PC-9 (cell line): ENCODE measurements at regions not wholly inside any gene's neighbourhood (a gene's known extent, or its start where the extent isn't known, plus 50 kb on each side); places are given as distances from the start of the nearest gene placed in this dataset.
A peak's percentile ranks its signal among the peaks of the same experiment; 100 is the strongest.

Experiments used
- BruUV-seq: library from RNA; stranded (reverse); fragments of 400-500 nt; replicated peaks from 2 replicates; lab custom pipeline; 2021; lab: Mats Ljungman, UMichigan
- CTCF ChIA-PET: fragments of 300-600 bp; sonication (Branson Sonifier 250); formaldehyde crosslinking; loops from one replicate; lab custom pipeline; 2022; ENCODE audit warnings: antibody characterized with exemption; lab: Charles Lee
- POLR2A ChIA-PET: fragments of 300-600 bp; sonication (Branson Sonifier 250); formaldehyde crosslinking; loops from one replicate; lab custom pipeline; 2022; ENCODE audit warnings: antibody characterized with exemption; ENCODE audit not compliant: unreplicated experiment; lab: Charles Lee
- DNase-seq, 2 experiments: peaks; one replicate each; pipeline versions ENCODE4 v3.0.0 to v3.0.0-alpha.2; 2015 to 2022; ENCODE audit warnings: mixed read lengths in 1 of 2
- H2AFZ ChIP-seq: fragments of 200-600 bp; sonication (generic); 2 replicates; pipeline ENCODE4 v1.8.1; 2017; ENCODE audit warnings: antibody characterized with exemption
- H3F3A ChIP-seq: fragments of 200-600 bp; sonication (generic); 2 replicates; pipeline ENCODE4 v1.8.1; 2017; ENCODE audit warnings: antibody characterized with exemption, mild to moderate bottlenecking, low read depth; ENCODE audit not compliant: insufficient read depth
- H3K27ac ChIP-seq: fragments of 200-600 bp; sonication (generic); 2 replicates; pipeline ENCODE4 v1.6.1; 2016; ENCODE audit warnings: mixed run types
- H3K27me3 ChIP-seq: fragments of 200-600 bp; sonication (generic); 2 replicates; pipeline ENCODE4 v1.6.1; 2016; ENCODE audit warnings: low read depth, mixed run types; ENCODE audit not compliant: insufficient read depth
- H3K36me3 ChIP-seq: fragments of 200-600 bp; sonication (generic); 2 replicates; pipeline ENCODE4 v1.6.1; 2016; ENCODE audit warnings: low read depth, mixed run types
- H3K4me1 ChIP-seq: fragments of 200-600 bp; sonication (generic); replicated peaks from 2 replicates; pipeline ENCODE4 v1.6.1; 2016; ENCODE audit warnings: mixed run types; ENCODE audit not compliant: insufficient read depth
- H3K4me2 ChIP-seq: fragments of 200-600 bp; sonication (generic); 2 replicates; pipeline ENCODE4 v1.6.1; 2017; ENCODE audit warnings: mixed run types
- H3K4me3 ChIP-seq: fragments of 200-600 bp; sonication (generic); 2 replicates; pipeline ENCODE4 v1.6.1; 2016; ENCODE audit warnings: mixed run types
- H3K79me2 ChIP-seq: fragments of 200-600 bp; sonication (generic); 2 replicates; pipeline ENCODE4 v1.6.1; 2017; ENCODE audit warnings: low read depth, mixed run types
- H3K9me2 ChIP-seq: fragments of 200-600 bp; sonication (generic); 2 replicates; pipeline ENCODE4 v1.8.1; 2017; ENCODE audit warnings: mild to moderate bottlenecking; ENCODE audit not compliant: insufficient read depth
- H3K9me3 ChIP-seq: fragments of 200-600 bp; sonication (generic); 2 replicates; pipeline ENCODE4 v1.8.1; 2016; ENCODE audit warnings: low read depth; ENCODE audit not compliant: insufficient read depth
- H4K20me1 ChIP-seq: fragments of 200-600 bp; sonication (generic); 2 replicates; pipeline ENCODE4 v1.8.1; 2017; ENCODE audit not compliant: insufficient read depth
- CTCF ChIP-seq: fragments of 200-600 bp; sonication (generic); conservative IDR thresholded peaks from 2 replicates; pipeline ENCODE4 v1.6.1; 2017; ENCODE audit warnings: mixed run types, antibody characterized with exemption, mild to moderate bottlenecking, moderate library complexity
- EZH2 ChIP-seq: fragments of 200-600 bp; sonication (generic); IDR thresholded peaks from 2 replicates; pipeline ENCODE4 v1.8.0; 2017; ENCODE audit warnings: antibody characterized with exemption, low read depth
- intact Hi-C: fragments of 100-400 bp; cut with micrococcal nuclease; formaldehyde crosslinking; loops from one replicate; pipeline ENCODE4 v1.10.0; 2022; ENCODE audit not compliant: unreplicated experiment

- no peaks in the 10 kb centered on the region for H3K27me3 ChIP-seq
- H2AFZ ChIP-seq, result no peak overlapping the region
- H4K20me1 ChIP-seq, result no peaks in the 10 kb centered on the region
- no peak overlapping the region for H3K4me3 ChIP-seq
- H3K9me3 ChIP-seq, result no peaks in the 10 kb centered on the region
- H3K9me2 ChIP-seq, result no peaks in the 10 kb centered on the region
- H3K4me1 ChIP-seq, result 0 out of 2 replicates have a peak, but pooled peaks cover 12% of the 10 kb centered on the region
- H3K79me2 ChIP-seq, result no peaks in the 10 kb centered on the region
- intact Hi-C loops, result loop anchor here (10.0 kb wide), 1 partner anchor 133 kb away; the partner anchor contains the start of gene CDYL
- H3K4me2 ChIP-seq, result no peak overlapping the region
- no peaks in the 10 kb centered on the region for H3F3A ChIP-seq
- no peak for DNase-seq
- TF ChIP-seq EZH2 (no peak), CTCF (no peak)
- CTCF ChIA-PET, result no interaction called here
- H3K36me3 ChIP-seq, result no peaks in the 10 kb centered on the region
- POLR2A ChIA-PET, result no interaction called here
- no peak overlapping the region for H3K27ac ChIP-seq
- BruUV-seq, result no TSS peak
Observed at GRCh38 chr6:4641461-4641860, 134.7 kb upstream of the CDYL start.

- Histone ChIP-seq H2AFZ (no peak overlapping the region), H3K4me3 (no peak overlapping the region), H3K4me2 (no peak overlapping the region), H3K79me2 (no peaks in the 10 kb centered on the region), H3K36me3 (no peaks in the 10 kb centered on the region), H3K9me3 (no peaks in the 10 kb centered on the region), H3K27me3 (no peaks in the 10 kb centered on the region), H4K20me1 (no peaks in the 10 kb centered on the region), H3K27ac (no peak overlapping the region), H3K4me1 (0 out of 2 replicates have a peak, but pooled peaks cover 11% of the 10 kb centered on the region), H3K9me2 (no peaks in the 10 kb centered on the region), H3F3A (no peaks in the 10 kb centered on the region)
- ChIA-PET POLR2A (interaction anchor here (0.7 kb wide), 1 partner anchor 290 kb away, joined by 5 read pairs; no protein-coding TSS in a partner anchor), CTCF (no interaction called here)
- peak in 1 of 2 experiments; percentile 41 for DNase-seq
- TF ChIP-seq EZH2 (no peak), CTCF (no peak)
- BruUV-seq, result no TSS peak
- intact Hi-C loops, result loop anchor here (10.0 kb wide), 1 partner anchor 135 kb away; the partner anchor contains the start of gene CDYL
Observed at GRCh38 chr6:4640139-4640538, 136.1 kb upstream of the CDYL start.

GRCh38 chr6:4638641-4639040 lies 137.6 kb upstream of the CDYL start:
- no peak overlapping the region for H3K4me2 ChIP-seq
- BruUV-seq, result no TSS peak
- no peak overlapping the region for H3K27ac ChIP-seq
- no peaks in the 10 kb centered on the region for H4K20me1 ChIP-seq
- H2AFZ ChIP-seq, result no peak overlapping the region
- TF ChIP-seq CTCF (no peak), EZH2 (no peak)
- H3K9me2 ChIP-seq, result no peaks in the 10 kb centered on the region
- H3K79me2 ChIP-seq, result no peaks in the 10 kb centered on the region
- POLR2A ChIA-PET, result no interaction called here
- H3K4me3 ChIP-seq, result no peak overlapping the region
- no peak for DNase-seq
- H3F3A ChIP-seq, result no peaks in the 10 kb centered on the region
- 0 out of 2 replicates have a peak, but pooled peaks cover 6% of the 10 kb centered on the region for H3K4me1 ChIP-seq
- CTCF ChIA-PET, result no interaction called here
- H3K9me3 ChIP-seq, result no peaks in the 10 kb centered on the region
- intact Hi-C loops, result no loop called here
- no peaks in the 10 kb centered on the region for H3K36me3 ChIP-seq
- H3K27me3 ChIP-seq, result no peaks in the 10 kb centered on the region
